HG03460 (cell line): ENCODE measurements at regions not wholly inside any gene's neighbourhood (a gene's known extent, or its start where the extent isn't known, plus 50 kb on each side); places are given as distances from the start of the nearest gene placed in this dataset.
"Not testable (repeated sequence)": the region's sequence is repeated elsewhere in the genome, so short reads cannot be mapped to it uniquely, and the experiment has no call there.

Experiments
- ATAC-seq: cut with Tn5 transposase; IDR thresholded peaks from one replicate; pipeline ENCODE4 v1.9.1; 2021; ENCODE audit not compliant: unreplicated experiment

- ATAC-seq: no peak
Observed at GRCh38 chr12:25615119-25615518, 62.0 kb upstream of the LMNTD1 start.

GRCh38 chr12:25616286-25616685 is 63.2 kb upstream of the LMNTD1 start:
- ATAC-seq: no peak

- no peak for ATAC-seq
Observed at GRCh38 chr12:25617991-25618390, 64.9 kb upstream of the LMNTD1 start.

- no peak for ATAC-seq
Observed at GRCh38 chr12:25623816-25624215, 70.7 kb upstream of the LMNTD1 start.

GRCh38 chr12:25625146-25625545 is 72.1 kb upstream of the LMNTD1 start:
- no peak for ATAC-seq

- no peak for ATAC-seq
Observed at GRCh38 chr12:25629341-25629740, 76.3 kb upstream of the LMNTD1 start.

- ATAC-seq: not testable (repeated sequence)
Observed at GRCh38 chr12:25630735-25631515, 77.8 kb upstream of the LMNTD1 start.

- ATAC-seq: not testable (repeated sequence)
Observed at GRCh38 chr12:25633149-25633548, 80.1 kb upstream of the LMNTD1 start.

- ATAC-seq: no peak
Observed at GRCh38 chr12:25637752-25638151, 84.7 kb upstream of the LMNTD1 start.

- ATAC-seq: no peak
Observed at GRCh38 chr12:25639406-25639805, 86.3 kb upstream of the LMNTD1 start.

- ATAC-seq: no peak
Observed at GRCh38 chr12:25644979-25645378, 91.9 kb upstream of the LMNTD1 start.

GRCh38 chr12:25645427-25645826 is 92.3 kb upstream of the LMNTD1 start:
- ATAC-seq: no peak

- no peak for ATAC-seq
Observed at GRCh38 chr12:25651931-25652330, 98.8 kb upstream of the LMNTD1 start.

- no peak for ATAC-seq
Observed at GRCh38 chr12:25652371-25652770, 99.3 kb upstream of the LMNTD1 start.

GRCh38 chr12:25653487-25654175 is 100.5 kb upstream of the LMNTD1 start:
- no peak for ATAC-seq

- ATAC-seq: no peak
Observed at GRCh38 chr12:25655702-25656101, 102.6 kb upstream of the LMNTD1 start.

GRCh38 chr12:25659621-25660020 is 106.5 kb upstream of the LMNTD1 start:
- ATAC-seq: no peak

- no peak for ATAC-seq
Observed at GRCh38 chr12:25670076-25671055, 117.3 kb upstream of the LMNTD1 start.

GRCh38 chr12:25675808-25676207 is 122.7 kb upstream of the LMNTD1 start:
- ATAC-seq: no peak

- no peak for ATAC-seq
Observed at GRCh38 chr12:25677232-25677937, 124.3 kb upstream of the LMNTD1 start.

GRCh38 chr12:25681580-25681979 is 128.5 kb upstream of the LMNTD1 start:
- ATAC-seq: no peak
